Fibroblast of mammary gland (primary cell): ENCODE measurements at regions not wholly inside any gene's neighbourhood (a gene's known extent, or its start where the extent isn't known, plus 50 kb on each side); places are given as distances from the start of the nearest gene placed in this dataset.

ENCODE experiments used
- DNase-seq: peaks from one replicate; pipeline ENCODE4 v3.0.0-alpha.2; 2010; ENCODE audit warnings: low read depth
- H3K4me3 ChIP-seq: 2 replicates; pipeline ENCODE4 v1.5.1; 2011; ENCODE audit warnings: low read depth, mild to moderate bottlenecking, low read length, moderate library complexity; ENCODE audit not compliant: control insufficient read depth
- TF ChIP-seq, protein P1 (sequence below): conservative IDR thresholded peaks from 2 replicates; pipeline ENCODE4 v1.5.1; 2011; ENCODE audit warnings: low read depth, low read length, inconsistent platforms; ENCODE audit not compliant: control insufficient read depth, insufficient read depth

DNA sequence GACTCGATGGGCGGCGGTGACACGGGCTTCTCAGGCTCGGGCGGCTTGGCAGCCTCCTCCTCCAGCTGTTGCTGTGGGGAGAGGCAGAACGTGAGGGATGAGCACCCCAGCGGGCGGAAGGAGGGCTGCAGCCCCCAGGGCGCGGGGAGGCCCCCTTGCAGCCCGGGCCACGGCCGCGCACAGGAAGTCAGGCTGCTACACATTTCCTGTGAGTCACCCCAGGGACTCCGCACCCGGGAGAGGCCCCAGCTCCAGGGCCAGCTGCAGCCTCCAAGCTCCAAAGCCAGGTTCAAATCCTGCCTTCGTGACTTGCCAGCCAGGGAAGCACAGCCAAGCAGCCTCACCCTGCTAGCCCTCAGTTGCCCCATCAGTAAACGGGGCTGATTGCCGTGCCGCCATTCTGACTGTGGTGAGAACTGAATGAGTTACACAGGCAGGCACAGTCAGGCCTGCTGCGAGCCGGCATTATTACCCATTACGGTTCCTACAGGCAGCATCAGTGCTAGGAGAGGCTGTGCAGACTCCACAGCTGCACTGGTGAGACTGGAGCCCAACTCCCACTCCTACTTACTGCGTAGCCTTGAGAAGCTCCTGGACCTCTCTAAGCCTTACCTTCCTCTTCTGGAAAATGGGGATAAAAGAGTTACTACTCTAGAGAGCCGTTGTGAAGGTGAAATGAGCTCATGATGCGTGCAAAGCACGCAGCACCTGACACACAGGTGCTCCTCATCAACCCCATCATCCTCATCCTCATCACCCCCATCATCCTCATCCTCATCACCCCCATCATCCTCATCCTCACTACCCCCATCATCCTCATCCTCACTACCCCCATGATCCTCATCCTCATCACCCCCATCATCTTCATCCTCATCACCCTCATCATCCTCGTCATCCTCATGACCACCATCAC is 100.9 kb downstream of the NCOR2 start:
- H3K4me3 ChIP-seq, result no peak overlapping the region
- peak; percentile 25 for DNase-seq

DNA sequence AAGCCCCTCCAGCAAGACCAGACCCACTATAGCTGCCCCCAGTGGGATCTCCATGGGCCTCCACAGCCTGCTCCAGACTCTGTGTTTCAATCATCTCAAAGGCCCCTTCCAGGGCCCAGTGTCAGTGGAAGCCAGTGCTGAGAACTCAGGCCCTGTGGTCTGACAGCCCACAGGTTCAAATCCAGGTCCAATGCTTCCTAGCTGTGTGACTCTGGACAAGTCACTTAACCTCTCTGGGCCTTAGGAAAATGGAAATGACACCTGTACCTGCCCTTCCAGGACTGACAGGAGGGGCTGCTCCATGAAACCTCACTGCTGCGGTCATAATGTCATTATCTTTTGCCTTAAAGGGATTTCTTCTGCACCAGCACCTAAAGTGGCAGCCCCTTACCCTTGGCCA is 101.9 kb downstream of the NCOR2 start:
- TF ChIP-seq, protein P1, sequence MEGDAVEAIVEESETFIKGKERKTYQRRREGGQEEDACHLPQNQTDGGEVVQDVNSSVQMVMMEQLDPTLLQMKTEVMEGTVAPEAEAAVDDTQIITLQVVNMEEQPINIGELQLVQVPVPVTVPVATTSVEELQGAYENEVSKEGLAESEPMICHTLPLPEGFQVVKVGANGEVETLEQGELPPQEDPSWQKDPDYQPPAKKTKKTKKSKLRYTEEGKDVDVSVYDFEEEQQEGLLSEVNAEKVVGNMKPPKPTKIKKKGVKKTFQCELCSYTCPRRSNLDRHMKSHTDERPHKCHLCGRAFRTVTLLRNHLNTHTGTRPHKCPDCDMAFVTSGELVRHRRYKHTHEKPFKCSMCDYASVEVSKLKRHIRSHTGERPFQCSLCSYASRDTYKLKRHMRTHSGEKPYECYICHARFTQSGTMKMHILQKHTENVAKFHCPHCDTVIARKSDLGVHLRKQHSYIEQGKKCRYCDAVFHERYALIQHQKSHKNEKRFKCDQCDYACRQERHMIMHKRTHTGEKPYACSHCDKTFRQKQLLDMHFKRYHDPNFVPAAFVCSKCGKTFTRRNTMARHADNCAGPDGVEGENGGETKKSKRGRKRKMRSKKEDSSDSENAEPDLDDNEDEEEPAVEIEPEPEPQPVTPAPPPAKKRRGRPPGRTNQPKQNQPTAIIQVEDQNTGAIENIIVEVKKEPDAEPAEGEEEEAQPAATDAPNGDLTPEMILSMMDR, result no peak
- no peak for DNase-seq
- H3K4me3 ChIP-seq, result no peak overlapping the region

More for the DNA sequence above, 100.9 kb downstream of the NCOR2 start:
- TF ChIP-seq, protein P1, result no peak

DNA sequence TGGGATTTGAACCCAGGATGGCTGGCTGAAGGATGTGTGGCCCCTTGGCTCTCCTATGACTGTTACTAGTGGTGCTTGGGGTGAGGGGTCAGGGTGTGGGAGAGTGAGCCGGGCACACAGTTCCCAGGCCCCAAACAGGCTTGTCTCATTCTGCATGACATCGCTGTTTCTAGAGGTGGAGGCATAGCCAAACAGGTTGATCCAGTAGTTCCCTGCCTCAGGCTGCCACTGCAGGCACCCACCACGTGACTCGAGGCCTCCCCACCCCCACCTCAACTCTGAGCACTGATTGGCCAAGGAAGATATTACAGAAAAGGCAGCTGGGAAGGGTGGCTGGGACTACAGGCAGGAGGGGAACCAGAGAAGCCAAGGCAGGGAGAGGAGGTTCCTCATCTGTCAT is 102.6 kb downstream of the NCOR2 start:
- TF ChIP-seq, protein P1, result no peak

DNA sequence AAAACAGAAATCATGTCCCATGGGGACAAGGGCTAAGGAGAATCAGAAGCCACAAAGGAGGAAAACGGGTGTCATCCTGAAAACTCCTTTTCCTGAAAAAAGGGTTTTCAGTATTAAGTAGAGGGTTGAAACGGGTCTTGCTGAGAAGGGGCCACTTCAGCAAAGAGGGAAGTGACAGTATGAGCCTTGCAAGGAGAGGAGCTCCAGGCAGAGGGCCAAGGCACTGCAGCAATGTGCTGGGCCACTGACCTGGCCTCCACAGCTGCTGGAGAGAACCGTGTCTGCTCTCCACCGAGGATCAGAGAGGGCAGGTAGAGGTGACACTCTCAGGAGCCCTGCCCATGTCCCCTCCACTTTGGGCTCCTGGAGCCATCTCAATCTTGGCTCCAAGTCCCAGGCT is 103.3 kb downstream of the NCOR2 start:
- no peak for DNase-seq
- TF ChIP-seq, protein P1, result no peak
- H3K4me3 ChIP-seq, result no peak overlapping the region

More for the DNA sequence above, 102.6 kb downstream of the NCOR2 start:
- no peak overlapping the region for H3K4me3 ChIP-seq
- DNase-seq, result no peak

DNA sequence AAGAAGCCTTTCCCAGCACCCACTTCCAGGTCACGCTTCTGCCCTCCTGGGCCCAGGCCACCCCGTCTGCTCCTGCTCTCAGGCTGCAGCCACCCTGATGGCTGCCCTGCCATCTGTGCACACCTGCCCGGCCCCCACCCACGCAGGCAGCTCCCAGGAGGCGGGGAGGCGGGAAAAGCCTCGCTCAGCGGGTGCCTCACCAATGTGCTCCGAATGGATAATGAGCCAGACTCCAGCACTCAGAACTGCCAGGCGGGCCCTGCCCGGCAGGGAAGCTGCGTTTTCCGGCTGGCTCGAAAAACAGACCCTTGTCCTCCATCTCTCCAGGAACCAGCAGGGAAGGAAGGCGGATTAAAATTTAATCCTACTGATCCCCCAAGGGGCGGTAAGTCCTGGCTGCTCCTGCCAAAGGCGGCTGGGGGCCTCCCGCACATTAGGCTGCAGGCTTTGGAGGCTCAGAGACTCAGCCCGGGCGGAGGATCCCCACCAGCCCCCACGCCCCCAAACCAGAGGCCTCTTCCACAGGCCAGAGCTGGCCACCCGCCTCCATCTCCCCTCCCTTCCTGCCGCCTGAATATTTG is 104.0 kb downstream of the NCOR2 start:
- TF ChIP-seq, protein P1, result no peak
- no peak overlapping the region for H3K4me3 ChIP-seq

DNA sequence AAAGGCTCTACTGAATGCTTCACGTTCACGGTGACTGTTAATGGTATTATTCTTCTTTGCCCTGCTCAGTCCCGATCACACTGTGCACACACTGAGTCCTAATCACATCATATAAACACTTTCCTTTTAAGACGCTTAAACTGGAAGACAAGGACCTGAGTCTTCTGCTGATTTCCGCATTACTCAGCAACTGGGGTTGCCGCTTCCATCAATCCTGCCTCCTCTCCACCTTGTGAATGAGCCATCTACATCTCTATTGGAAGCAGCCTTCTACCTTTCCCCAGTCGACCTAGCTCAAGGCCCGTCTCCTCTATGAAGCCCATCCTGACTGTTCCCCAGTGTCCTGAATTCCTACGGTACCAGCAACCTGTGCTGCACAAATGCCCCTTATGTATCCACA is 104.7 kb downstream of the NCOR2 start:
- H3K4me3 ChIP-seq, result no peak overlapping the region
- TF ChIP-seq, protein P1, result no peak
- no peak for DNase-seq

More for the DNA sequence above, 104.0 kb downstream of the NCOR2 start:
- no peak for DNase-seq
